ENCODE measurements at regions not wholly inside any gene's neighbourhood (a gene's known extent, or its start where the extent isn't known, plus 50 kb on each side); places are given as distances from the start of the nearest gene placed in this dataset.
"Not testable (repeated sequence)": the region's sequence is repeated elsewhere in the genome, so short reads cannot be mapped to it uniquely, and the experiment has no call there.

DNA sequence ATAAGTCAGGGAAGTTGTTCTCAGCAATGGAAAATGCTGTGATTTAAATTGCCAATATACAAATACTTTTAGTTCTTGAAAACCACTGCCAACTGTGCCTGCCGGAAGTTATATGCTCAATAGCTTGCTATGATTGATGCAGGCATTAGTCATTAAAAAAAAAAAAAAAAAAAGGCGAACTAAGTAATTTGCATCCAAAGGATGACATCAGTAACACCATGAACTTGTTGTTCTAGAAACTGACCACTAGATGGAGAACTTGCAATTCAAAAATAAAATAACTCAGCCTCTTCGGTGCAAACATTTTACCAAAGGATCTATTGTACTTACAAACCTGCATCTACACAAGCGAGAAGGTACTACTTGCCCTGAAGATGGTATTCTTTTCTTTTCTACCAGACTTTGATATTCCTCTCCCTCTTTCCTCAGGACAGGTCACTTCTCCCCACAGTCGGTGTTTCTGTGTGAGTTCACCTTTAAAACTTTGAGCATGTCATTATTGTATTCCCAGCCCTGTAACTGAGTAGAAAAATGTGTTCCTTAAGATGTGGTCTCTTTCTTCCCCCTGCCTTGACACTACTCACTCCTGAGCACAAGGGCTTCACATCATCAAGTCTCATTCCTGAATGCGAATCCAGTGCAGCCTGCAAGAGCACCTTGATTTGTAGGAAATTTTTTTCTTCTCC lies 115.0 kb upstream of the VEPH1 start:
- DNase-seq: peak; percentile 62

DNA sequence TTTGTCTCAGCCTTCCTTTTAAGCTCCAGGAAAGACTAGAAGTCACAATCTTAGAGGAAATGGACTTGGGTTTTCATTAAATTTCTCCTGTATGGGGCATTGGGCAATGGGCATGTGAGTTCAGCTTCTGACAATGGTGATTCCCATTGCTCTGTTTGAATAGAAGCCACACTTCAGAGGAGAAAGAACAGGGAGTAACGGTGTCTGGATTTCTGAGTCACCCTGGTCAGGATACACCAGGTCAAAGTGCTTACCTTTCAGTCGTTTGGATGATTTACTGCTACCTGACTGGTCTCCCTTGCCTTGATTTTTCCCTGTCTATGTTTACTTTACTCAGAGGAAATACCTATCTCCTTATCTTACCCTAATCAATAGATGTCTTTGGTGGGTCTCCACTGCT lies 111.7 kb upstream of the VEPH1 start:
- DNase-seq: no peak

DNA sequence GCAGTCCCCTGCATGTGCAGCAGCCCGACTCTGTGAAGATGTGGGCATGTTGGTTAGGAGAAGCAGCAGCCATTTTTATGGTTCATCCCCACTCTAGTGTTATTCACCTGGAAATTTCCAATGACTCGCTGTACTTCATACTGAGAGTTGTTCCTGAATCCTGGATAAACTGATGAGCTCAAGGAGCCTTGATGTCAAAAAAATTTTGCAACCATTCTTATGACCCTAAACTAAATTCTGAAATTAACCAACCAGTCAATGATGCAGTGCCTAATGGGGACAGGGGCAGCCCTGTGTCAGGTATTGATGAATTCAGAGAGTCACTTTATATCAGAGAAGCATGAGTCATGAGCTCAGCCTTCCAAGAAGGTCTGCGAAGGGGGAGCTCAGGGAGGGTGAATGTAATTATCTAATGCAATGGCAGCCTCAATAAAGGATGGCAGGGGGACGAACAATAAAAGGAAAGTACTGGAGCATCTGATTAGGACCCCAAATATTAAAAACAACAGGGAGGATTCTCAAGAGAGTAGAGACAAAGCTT lies 108.4 kb upstream of the VEPH1 start:
- no peak for DNase-seq

DNA sequence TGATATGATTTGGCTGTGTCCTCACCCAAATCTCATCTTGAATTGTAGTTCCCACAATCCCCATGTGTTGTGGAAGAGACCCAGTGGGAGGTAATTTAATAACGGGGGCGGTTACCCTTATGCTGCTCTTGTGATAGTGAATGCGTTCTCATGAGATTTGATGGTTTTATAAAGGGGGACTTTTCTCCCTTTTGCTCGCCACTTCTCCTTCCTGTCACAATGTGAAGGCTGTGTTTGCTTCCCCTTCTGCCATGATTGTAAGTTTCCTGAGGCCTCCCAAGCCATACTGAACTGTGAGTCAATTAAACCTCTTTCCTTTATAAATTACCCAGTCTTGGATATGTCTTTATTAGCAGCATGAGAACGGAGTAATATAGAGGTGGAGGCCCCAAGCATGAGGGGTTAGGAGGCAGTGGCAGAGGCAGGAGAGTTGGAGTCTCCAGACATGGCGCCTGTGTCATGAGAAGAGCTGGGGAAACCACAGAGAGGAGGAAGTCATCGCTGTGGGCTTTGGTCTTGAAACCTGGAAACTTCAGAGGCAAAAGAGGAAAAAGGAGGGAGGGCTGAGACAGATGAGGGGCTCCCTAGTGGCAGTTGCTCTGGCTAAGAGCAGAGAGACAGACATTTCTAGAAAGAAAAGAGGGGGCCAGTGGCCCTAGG lies 107.8 kb upstream of the VEPH1 start:
- no peak for DNase-seq

DNA sequence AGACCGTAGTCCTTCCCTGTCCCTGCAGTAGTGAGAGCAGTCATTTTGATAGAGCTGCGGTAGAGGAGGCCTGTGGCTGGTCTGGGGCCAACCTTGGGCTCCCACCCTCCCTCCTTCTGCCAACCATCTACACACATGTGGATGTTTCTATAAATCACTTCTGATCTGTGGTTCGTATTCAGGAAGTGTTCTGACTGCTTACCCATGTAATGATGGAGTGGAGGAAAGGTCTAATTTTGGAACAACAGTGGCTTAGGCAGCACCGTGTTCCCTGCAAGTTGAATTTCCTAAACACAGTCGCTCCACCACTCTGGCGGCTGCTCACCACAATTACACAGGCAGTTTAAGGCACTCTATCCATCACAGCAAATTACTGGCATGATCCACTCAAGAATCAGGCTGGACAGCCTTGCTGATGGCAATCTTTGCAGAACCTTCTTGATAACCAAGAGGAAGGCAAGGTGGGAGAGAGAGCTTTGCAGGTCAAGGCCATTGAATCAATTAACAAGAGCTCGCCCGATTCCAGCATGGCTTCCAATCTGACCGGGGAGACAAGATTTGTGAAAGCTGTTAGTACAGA lies 104.7 kb upstream of the VEPH1 start:
- no peak for DNase-seq

DNA sequence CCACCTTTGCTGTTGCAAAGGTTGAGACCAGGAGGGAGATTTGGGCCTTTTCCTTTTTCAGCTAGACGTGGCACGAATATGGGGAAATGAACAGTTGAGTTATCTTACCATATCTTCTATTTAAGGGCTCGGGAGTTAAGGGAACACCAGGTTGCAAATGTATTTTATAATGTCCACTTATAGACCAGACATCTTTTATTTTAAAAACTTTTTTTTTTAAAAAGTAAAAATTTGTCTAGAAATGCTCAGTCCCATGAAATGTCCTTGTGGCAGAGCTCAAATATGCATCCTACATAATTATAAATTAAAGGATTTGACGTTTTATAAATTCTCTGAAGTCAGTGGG lies 103.6 kb upstream of the VEPH1 start:
- DNase-seq: no peak

DNA sequence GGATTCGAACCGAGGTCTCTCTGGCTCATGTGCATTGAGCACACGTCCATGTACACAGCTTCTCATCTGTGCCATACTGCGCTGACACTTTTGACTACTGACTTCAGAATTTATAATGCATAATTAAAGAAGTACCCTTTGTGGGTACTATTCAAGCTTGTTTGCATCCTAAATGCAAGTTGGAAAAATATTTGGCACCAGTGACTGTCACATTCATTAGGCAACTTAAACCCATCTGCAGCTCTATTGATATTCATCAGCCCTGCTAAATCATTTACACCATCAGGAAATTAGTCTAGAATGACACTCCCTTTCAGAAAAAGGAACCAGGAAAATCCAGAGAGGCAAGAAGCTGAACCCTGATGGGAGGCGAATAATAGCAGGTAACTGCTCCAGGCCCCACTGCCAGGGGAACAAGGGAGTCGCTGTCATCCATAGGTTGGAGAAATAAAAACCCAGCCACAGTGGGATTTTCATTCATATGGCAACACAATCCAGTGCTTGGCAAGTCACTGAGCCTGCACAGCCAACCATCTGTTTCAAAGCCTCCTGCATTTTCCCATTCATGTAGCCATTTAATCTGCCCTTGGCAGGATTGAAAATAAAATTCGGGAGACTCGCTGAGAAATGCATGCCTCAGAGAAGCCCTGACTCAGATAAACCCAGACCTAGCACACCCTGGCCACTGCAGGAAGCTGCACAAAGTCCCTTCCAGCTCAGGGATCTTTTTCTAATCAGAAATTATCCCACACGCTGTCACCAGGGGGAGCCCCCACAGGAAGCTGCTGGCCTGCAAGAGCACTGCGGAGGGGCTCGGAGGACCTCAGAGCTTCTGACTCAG lies 103.0 kb upstream of the VEPH1 start:
- DNase-seq: peak; percentile 76

DNA sequence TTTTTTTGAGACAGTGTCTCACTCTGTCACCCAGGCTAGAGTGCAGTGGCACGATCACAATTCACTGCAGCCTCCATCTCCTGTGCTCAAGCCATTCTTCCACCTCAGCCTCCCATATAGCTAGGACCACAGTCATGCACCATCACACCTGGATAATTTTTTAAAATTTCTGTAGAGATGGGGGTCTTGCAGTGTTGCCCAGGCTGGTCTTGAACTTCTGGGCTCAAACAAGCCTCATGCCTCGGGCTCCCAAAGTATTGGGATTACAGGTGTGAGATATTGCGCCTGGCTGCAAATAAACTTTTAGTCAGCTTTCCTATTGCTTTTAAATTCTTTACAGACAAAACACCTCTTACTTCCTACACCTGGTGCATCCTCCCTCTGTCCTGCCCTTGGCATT lies 102.1 kb upstream of the VEPH1 start:
- no peak for DNase-seq

DNA sequence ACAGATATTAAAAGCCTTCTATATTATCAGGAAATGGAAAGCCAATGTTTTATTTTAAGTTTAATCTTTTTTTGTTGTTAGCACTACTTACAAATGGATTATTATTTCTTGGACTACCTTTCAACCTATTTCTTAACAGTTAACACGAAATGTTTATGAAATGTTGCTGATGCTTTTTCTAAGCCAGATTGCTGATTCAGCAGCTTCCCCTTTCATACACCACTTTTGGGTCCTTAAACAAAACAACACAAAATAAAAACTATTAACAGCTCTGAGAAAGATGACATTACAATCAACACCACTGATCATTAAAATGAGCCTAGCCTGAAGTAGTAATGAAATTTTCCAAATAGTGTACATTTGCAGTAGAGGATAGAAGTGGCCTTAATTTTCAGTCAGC lies 99.2 kb upstream of the VEPH1 start:
- no peak for DNase-seq

DNA sequence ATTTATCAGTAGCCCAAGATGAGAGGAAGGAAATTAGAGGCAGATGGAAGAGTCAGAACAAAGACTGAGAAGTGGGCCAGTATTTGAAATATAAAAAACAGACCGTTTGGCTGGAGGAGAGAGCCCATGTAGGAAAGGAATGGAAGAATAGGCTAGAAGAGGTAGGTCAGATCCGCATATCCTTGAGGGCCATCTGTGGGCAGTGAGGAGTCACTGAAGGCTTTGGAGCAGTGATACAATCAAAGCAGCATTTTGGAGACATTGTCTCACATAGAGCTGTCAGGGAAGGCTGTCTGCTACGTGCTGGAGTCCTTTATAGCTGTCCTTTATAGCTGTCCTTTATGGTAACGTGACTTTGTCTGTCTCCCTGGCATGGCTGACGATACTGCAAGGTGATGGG lies 92.0 kb upstream of the VEPH1 start:
- DNase-seq: no peak

DNA sequence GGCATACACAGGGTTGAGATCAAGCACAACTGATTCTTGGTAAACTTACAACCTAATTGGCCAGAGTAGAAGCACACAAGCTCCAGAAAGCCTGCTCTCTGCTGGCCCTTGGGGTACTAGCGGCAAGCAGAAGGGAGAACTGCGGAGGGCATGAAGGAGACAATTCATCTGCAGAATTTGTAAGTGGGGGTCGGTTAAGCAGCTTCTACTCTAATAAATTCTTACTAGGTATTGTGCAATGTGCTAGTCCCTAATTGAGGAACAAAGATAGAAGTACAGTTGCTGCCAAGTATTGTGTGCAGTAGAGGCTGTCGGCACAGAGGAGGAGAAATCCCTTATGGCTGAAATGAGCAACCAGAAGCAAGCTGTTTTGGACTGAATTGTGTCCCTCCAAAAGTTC lies 91.2 kb upstream of the VEPH1 start:
- DNase-seq: no peak

DNA sequence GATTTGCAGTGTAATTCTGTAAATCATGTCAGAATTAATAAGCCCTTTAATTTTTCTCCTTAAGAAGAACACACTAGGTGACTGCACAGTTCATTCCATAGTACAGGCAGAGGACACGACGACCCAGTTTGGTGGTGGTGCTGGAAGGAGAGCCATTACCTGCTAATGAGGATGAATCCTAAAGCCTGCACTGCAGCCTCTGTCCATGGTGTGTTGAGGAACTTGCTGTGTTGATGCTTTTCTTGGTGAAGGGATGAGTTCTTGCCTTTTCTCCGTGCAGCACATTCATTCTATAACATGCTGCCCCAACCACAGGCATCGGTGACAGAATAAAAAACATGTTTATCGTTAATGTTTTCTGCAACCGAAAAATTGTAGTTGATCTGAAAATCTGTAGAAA lies 89.6 kb upstream of the VEPH1 start:
- no peak for DNase-seq

DNA sequence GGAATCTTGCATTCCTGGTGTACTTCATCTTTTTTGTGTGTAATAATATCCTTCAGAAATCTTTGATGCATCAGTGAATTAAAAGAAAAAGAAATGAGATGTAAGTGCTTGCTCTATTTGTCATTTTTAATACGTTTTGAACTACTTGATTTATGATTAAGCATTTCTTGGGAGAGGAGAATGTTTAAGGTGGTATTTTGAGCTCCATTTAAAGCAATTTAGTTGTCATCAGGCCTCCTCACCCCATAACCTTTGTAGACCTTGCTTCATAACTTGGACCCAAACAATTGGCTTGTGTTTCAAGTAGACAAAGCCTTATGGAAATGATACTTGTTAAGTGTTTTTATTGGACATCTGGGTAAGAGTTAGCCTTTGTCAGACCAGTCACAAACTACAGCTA lies 87.1 kb upstream of the VEPH1 start:
- DNase-seq: no peak

DNA sequence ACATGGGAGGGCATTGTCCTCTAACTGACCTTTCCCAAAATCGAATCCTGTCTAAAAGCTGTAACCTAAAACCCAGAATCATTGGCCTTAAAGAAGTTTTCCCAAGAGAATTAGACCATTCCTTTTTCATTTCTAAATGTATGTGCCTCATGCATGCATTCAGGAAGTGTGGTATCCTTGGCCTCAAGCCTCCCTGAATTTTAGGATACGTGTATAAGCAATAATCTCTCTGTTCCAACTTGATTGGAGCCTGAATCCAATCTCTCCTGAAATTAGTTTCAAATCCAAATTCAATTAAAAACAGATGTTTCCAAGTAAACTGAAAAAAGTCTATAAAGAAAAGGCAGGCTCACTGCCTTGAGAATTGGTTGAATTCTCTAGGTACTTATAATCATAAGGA lies 86.0 kb upstream of the VEPH1 start:
- no peak for DNase-seq

DNA sequence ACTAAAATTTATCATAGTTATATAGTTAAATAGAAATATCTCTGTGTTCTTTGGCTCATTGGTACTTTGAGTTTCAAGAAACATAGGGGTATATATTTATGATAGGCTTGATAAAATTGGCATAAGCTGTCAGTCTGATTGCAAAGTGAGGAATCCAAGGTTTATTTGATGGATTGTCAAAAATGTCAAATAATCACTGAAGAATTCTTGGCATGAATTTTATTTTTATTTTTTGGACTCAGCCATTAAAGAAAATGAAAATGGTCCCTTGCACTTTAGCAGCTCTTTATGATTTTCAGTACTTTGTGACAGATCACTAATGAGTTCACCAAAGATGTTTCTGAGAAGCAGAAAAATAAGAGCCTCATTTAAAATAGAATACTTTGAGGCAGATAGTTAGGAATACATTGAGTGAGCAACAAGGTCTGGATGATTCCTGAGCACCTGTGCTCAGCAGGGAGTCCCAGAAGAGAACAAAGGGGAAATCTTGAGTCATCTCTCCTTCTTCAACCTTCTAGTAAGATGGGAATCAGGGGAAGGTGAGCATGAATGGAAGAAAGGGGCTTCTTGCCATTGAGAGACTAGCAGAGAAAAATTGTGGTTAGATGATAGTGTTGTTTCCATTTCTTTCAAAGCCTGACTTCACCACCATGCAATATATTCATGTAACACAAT lies 85.3 kb upstream of the VEPH1 start:
- DNase-seq: no peak

DNA sequence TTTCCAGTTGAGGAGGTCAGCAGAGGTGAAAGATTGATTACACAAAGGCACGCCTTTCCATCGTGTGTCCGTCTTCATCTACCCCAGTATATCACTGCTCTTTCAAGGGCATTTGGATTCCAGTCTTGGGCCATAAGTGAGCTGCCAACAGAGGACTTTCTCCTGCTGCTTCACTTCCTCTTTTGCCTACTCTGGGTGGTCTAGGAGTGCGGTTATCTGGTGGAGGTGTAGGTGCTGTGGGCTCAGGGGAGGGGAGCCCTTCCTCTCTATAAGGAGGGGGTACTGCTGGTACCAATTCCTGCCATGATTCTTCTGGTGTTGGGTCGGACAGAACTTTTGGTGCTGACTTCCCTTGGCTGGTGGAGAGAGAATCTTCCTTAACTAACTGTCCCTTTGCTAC lies 83.1 kb upstream of the VEPH1 start:
- DNase-seq: no peak

DNA sequence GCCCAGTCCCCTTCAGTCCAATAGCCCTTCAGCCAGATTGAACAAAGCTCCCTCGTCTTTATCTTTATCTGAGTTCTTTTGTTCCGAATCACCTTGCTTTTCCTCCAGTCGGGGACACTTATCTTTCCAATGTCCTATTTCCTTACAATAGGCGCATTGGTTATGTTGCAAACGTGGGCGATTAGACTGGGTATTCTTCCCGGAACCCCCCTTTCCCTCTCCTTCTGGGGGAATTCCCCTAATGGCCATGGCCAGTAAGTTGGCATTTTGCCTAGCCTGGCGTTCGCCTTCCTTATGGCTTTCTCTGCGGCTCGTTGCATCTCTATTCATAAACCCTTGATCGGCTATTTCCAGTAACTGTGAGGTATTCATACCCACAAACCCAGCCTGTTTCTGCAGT lies 82.2 kb upstream of the VEPH1 start:
- DNase-seq: no peak

DNA sequence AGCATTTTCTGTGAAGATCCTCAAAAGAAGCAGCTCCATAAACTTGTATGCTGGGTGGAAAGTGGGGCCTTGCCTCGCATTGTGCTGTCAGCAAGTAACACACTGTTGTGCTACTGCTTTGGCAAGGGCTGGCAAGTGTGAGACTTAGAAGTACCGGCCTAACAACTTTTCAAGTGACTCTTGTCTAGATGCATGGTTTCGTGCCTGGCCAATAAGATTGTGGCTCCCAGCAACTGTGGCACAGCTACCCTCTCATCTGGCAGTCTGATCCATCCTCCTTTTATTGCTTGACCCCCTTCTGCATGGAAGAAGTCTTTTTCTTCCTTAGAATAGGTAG lies 79.4 kb upstream of the VEPH1 start:
- no peak for DNase-seq

DNA sequence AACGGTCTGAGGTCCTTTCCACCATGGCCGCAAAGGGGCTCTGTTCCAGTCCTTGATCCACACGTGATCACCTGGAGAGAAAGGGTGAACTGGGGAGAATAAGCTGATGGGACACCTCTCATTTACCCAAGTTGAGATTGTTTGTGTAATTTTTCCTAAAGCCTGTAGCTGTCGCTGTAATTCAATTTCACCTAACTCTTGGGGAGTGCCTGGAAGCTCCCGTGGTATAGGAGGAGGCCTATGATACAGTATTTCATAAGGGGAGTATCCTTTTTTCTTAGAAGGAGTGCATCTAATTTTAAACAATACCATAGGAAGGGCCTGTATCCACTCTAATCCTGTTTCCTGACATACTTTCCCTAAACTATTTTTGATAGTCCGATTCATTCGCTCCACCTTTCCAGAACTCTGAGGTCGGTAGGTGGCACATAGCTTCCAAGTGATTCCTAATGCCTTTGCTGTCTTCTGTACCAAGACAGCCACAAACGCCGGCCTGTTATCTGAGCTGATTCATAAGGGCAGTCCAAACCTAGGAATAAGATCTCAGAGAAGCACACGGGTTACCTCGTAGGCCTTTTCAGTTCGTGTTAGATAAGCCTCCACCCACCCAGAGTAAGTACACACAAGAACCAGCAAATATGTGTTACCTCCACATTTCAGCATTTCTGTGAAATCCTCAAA lies 78.9 kb upstream of the VEPH1 start:
- DNase-seq: not testable (repeated sequence)

DNA sequence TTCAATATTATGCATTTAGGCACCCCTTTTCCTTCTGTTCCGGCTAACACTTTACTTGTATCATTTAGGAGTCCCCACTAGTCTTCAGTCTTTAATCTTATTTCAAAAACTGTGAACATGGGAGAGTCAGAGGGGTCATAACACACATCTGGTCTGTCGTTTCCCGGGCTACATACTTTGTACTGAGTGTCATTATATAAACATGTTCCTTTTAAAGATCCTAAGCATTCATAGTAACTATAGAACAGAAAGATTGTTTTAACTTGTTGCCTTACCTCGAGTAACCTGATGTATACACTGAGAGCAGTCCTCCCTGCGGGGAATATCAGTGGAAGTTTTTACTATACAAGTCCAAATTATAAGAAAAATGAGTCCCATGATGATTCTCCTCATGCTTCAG lies 78.2 kb upstream of the VEPH1 start:
- no peak for DNase-seq

DNA sequence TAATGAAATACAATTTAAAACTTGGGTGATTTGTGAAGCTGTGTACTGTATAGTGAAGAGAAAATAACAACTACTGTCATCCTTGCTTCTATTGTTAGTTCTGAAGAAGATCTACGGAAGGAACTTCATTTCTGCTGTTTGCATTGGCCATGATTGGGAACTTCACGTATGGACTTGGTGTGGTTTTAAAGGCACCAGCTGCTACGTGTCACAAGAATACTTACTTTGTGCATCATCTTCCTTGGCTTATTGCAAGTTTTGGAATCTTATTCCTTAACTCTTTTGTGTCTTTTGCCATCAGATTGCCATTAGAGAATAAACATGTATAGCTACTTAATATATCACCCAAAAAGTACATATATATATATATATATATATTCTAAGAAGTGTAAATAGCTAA lies 75.0 kb upstream of the VEPH1 start:
- no peak for DNase-seq

DNA sequence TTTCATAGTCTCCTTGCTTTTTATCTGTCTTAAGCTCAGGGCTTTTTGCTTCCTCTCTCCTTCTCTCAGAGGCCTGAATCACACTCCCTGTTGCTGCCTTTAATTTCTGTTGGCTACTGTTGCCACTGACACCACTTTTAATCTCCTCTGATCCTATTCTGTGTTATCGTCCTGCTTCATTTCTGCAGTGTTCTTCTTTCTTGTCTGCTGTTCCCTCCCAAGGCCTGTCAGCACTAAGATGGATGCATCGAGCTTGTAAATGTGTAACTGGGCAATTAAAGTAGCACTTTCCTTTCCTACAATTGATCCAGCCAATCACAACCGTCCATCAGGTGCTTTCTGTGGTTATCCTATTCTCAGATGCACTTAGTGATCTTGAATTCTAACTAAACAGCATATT lies 71.3 kb upstream of the VEPH1 start:
- no peak for DNase-seq
